GM23338 (cell line): ENCODE measurements at regions not wholly inside any gene's neighbourhood (a gene's known extent, or its start where the extent isn't known, plus 50 kb on each side); places are given as distances from the start of the nearest gene placed in this dataset.

Experiments
- ATAC-seq: fragments of 200-7000 bp; cut with Tn5 transposase; 3 replicates; pipeline ENCODE4 v1.9.1; 2020
- DNase-seq: peaks from one replicate; pipeline ENCODE4 v3.0.0-alpha.2; 2015; ENCODE audit warnings: low spot score
- H2AFZ ChIP-seq: fragments of 200-600 bp; sonication (generic); 2 replicates; pipeline ENCODE4 v1.8.0; 2016; ENCODE audit warnings: antibody characterized with exemption, mild to moderate bottlenecking, moderate library complexity
- H3F3A ChIP-seq: fragments of 200-600 bp; sonication (generic); replicated peaks from 2 replicates; pipeline ENCODE4 v1.8.0; 2017; ENCODE audit warnings: antibody characterized with exemption, mixed run types, low read depth
- H3K27ac ChIP-seq: fragments of 200-600 bp; sonication (generic); 2 replicates; pipeline ENCODE4 v1.6.1; 2016; ENCODE audit warnings: low read depth
- H3K27me3 ChIP-seq: fragments of 200-600 bp; sonication (generic); 2 replicates; pipeline ENCODE4 v1.8.0; 2016; ENCODE audit warnings: mild to moderate bottlenecking, mixed run types, moderate library complexity; ENCODE audit not compliant: insufficient read depth
- H3K36me3 ChIP-seq: fragments of 200-600 bp; sonication (generic); 2 replicates; pipeline ENCODE4 v1.8.0; 2016; ENCODE audit warnings: mild to moderate bottlenecking; ENCODE audit not compliant: insufficient read depth
- H3K4me1 ChIP-seq: fragments of 200-600 bp; sonication (generic); 2 replicates; pipeline ENCODE4 v1.8.0; 2016; ENCODE audit warnings: mild to moderate bottlenecking, moderate library complexity; ENCODE audit not compliant: insufficient read depth
- H3K4me2 ChIP-seq: fragments of 200-600 bp; sonication (generic); 2 replicates; pipeline ENCODE4 v1.7.1; 2017; ENCODE audit warnings: mixed run types
- H3K4me3 ChIP-seq: fragments of 200-600 bp; sonication (generic); 2 replicates; pipeline ENCODE4 v1.6.1; 2016; ENCODE audit warnings: mixed run types
- H3K79me2 ChIP-seq: fragments of 200-600 bp; sonication (generic); replicated peaks from 2 replicates; pipeline ENCODE4 v1.8.0; 2017; ENCODE audit warnings: mild to moderate bottlenecking; ENCODE audit not compliant: insufficient read depth
- H3K9me2 ChIP-seq: fragments of 200-600 bp; sonication (generic); 2 replicates; pipeline ENCODE4 v1.8.0; 2017; ENCODE audit not compliant: insufficient read depth
- H4K20me1 ChIP-seq: fragments of 200-600 bp; sonication (generic); replicated peaks from 2 replicates; pipeline ENCODE4 v1.8.0; 2017; ENCODE audit warnings: mild to moderate bottlenecking; ENCODE audit not compliant: insufficient read depth
- H3K27ac Mint-ChIP-seq: 2 replicates; pipeline ENCODE4 v1.8.0; 2020; ENCODE audit warnings: inconsistent platforms, mild to moderate bottlenecking, moderate library complexity, mixed read lengths
- H3K27me3 Mint-ChIP-seq: 3 replicates; pipeline ENCODE4 v1.8.0; 2022; ENCODE audit warnings: low read depth, mild to moderate bottlenecking, moderate library complexity, mixed read lengths, inconsistent platforms; ENCODE audit not compliant: insufficient read depth, poor library complexity
- H3K36me3 Mint-ChIP-seq: 3 replicates; pipeline ENCODE4 v1.8.0; 2021; ENCODE audit warnings: low read depth, mild to moderate bottlenecking, inconsistent platforms, moderate library complexity, mixed read lengths
- H3K4me1 Mint-ChIP-seq: 3 replicates; pipeline ENCODE4 v1.8.0; 2020; ENCODE audit warnings: mild to moderate bottlenecking, inconsistent platforms, mixed read lengths
- H3K4me3 Mint-ChIP-seq: 3 replicates; pipeline ENCODE4 v1.8.0; 2021; ENCODE audit warnings: moderate library complexity, mild to moderate bottlenecking, inconsistent platforms, mixed read lengths
- H3K9me3 Mint-ChIP-seq: 3 replicates; pipeline ENCODE4 v1.8.0; 2020; ENCODE audit warnings: moderate library complexity, mild to moderate bottlenecking, inconsistent platforms, mixed read lengths
- CREB1 ChIP-seq: fragments of 250-450 bp; sonication (Bioruptor Pico); IDR thresholded peaks from 2 replicates; pipeline ENCODE4 v1.5.0; 2020; ENCODE audit warnings: low read depth, mild to moderate bottlenecking, moderate library complexity
- CTCF ChIP-seq, 2 experiments: fragments of 200-600 bp in 1 of 2; sonication (generic) in 1 of 2; conservative IDR thresholded peaks; 2 replicates each; pipeline versions ENCODE4 v1.5.1 to v1.6.1; 2016 to 2017; ENCODE audit warnings: antibody characterized with exemption in 2 of 2, low read depth in 2 of 2, mild to moderate bottlenecking in 2 of 2, moderate library complexity in 1 of 2
- ETS1 ChIP-seq: IDR thresholded peaks from 2 replicates; pipeline ENCODE4 v1.6.1; 2016; ENCODE audit warnings: antibody characterized with exemption
- EZH2 ChIP-seq: fragments of 200-600 bp; sonication (generic); IDR thresholded peaks from one replicate; pipeline ENCODE4 v1.8.0; 2017; ENCODE audit warnings: antibody characterized with exemption, mild to moderate bottlenecking, low read depth; ENCODE audit not compliant: unreplicated experiment
- NANOG ChIP-seq: IDR thresholded peaks from 2 replicates; pipeline ENCODE4 v1.6.1; 2016; ENCODE audit warnings: antibody characterized with exemption, borderline replicate concordance
- REST ChIP-seq: IDR thresholded peaks from one replicate; pipeline ENCODE4 v1.6.1; 2018; ENCODE audit warnings: antibody characterized with exemption; ENCODE audit not compliant: unreplicated experiment
- STAT1 ChIP-seq: IDR thresholded peaks from one replicate; pipeline ENCODE4 v1.6.1; 2016; ENCODE audit warnings: antibody characterized with exemption; ENCODE audit not compliant: unreplicated experiment
- ZNF114 ChIP-seq: fragments of 250-450 bp; sonication (Bioruptor Pico); IDR thresholded peaks from 2 replicates; pipeline ENCODE4 v1.5.0; 2020; ENCODE audit warnings: mild to moderate bottlenecking, moderate library complexity
- ZNF331 ChIP-seq: fragments of 250-450 bp; sonication (Bioruptor Pico); IDR thresholded peaks from 2 replicates; pipeline ENCODE4 v1.5.0; 2020; ENCODE audit warnings: low read depth, mild to moderate bottlenecking, moderate library complexity
- ZNF462 ChIP-seq: fragments of 250-450 bp; sonication (Bioruptor Pico); IDR thresholded peaks from 2 replicates; pipeline ENCODE4 v1.5.0; 2020; ENCODE audit warnings: mild to moderate bottlenecking, moderate library complexity

- TF ChIP-seq REST (no peak), ZNF462 (CRISPR knock-in tag) (no peak), ZNF114 (CRISPR knock-in tag) (no peak), EZH2 (no peak), STAT1 (no peak), CREB1 (CRISPR knock-in tag) (no peak), CTCF (conservative IDR thresholded peaks at IDR 0.05; ENCODE audit: low read depth in 2 of 2) (no peak), NANOG (no peak), ZNF331 (CRISPR knock-in tag) (no peak), ETS1 (no peak)
- peaks cover 24% of the 10 kb centered on the region for H3K36me3 Mint-ChIP-seq
- no peak overlapping the region for H3K27ac Mint-ChIP-seq
- Histone ChIP-seq H3K4me1 (peaks cover 5% of the 10 kb centered on the region; the same call in 1 of the 2 replicates), H3K36me3 (no peaks in the 10 kb centered on the region; the same call in 1 of the 2 replicates), H3K4me2 (no peak overlapping the region), H4K20me1 (no peaks in the 10 kb centered on the region), H3K9me2 (no peaks in the 10 kb centered on the region; the same call in 1 of the 2 replicates), H2AFZ (no peak overlapping the region), H3K27me3 (no peaks in the 10 kb centered on the region), H3K4me3 (no peak overlapping the region), H3K79me2 (no peaks in the 10 kb centered on the region), H3K27ac (peak overlapping the region; percentile 70), H3F3A (no peaks in the 10 kb centered on the region)
- ATAC-seq (peak; percentile 83), DNase-seq (peak; percentile 67)
- H3K9me3 Mint-ChIP-seq: peaks cover 32% of the 10 kb centered on the region
- peaks cover under 1% of the 10 kb centered on the region for H3K27me3 Mint-ChIP-seq
- H3K4me1 Mint-ChIP-seq: peaks cover 11% of the 10 kb centered on the region
- H3K4me3 Mint-ChIP-seq: no peak overlapping the region
Observed at GRCh38 chr12:68080577-68080976, 79.0 kb downstream of the IFNG start.
